Amygdala (tissue), 56 donors: ENCODE measurements at regions not wholly inside any gene's neighbourhood (a gene's known extent, or its start where the extent isn't known, plus 50 kb on each side); places are given as distances from the start of the nearest gene placed in this dataset.
"Not testable (repeated sequence)": the region's sequence is repeated elsewhere in the genome, so short reads cannot be mapped to it uniquely, and the experiment has no call there.

Source experiments
- DNase-seq, 56 donors: peaks; one replicate each; lab custom pipeline; 2025; lab: John Stamatoyannopoulos, UW

DNA sequence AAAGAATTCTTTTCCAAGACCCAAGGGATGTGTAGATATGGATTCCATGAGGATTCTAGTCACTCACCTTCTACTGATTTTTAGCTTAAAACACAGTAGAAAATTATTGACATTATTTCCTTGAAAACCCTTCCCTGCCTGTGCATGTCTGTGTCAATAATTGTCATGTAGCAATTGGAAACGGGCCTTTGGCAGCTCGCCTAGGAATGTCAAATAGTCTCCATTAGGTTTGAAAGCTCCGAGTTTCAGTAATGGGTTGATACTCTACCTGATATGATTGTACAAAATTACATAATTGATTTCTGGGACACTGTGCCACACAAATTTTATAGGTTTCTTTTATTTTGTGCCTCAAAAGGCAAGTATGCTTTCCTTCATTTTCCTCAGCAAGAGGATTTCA lies 515.2 kb upstream of the ARID1B start:
- DNase-seq: no peak

DNA sequence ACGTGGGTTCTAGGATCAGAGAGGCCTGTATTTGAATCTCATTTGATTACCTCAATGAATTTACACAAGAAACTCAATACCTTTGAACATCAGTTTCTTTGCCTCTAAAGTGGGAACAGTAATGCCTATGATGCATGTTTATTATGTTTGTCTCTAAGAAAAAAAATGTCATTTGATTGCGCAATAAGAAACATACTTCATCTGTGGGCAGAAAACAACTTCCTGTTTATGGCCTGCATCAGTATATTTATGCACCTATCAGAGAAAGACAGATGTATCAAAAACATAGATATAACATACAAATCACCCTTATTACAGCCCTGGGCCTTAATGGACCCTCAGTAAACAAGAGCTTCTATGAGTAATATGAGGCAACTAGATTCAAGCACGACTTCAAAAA lies 516.4 kb upstream of the ARID1B start:
- DNase-seq: no peak

DNA sequence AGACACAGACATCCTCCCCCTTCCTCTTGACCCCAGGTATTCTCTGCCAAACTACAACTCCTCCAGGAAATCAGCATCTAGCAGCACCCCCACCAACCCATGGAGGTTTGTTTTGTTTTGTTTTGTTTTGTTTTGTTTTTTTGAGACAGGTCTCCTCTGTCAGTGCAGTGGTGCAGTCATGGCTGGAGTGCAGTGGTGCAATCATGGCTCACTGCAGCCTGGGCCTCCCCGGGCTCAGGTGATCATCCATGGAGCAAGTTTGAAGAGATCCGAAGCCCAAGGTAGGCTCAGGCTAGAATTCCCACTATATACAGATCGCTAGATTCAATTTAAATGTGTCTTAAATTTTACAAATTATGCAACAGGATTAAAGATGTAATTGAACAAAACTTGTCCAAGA lies 518.2 kb upstream of the ARID1B start:
- DNase-seq: no peak

DNA sequence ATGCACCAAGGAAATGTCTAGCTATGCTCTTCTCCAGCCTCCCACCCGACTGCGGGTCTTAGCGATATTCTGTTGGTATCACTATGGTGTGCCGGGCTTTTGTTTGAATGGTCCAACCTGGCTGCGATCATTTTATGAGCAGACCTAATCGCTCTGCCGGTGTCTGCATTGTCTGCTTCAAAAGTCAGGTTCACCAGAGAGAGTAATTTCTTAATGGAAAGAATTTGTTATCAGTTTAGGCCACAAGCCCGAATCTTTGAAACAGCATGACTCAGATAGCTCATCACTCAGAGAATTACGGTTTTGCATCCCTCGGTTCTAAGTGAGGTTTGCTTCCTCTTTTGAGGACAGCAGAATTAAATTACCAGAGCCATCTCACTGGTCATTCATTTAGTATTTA lies 521.0 kb upstream of the ARID1B start:
- no peak for DNase-seq

DNA sequence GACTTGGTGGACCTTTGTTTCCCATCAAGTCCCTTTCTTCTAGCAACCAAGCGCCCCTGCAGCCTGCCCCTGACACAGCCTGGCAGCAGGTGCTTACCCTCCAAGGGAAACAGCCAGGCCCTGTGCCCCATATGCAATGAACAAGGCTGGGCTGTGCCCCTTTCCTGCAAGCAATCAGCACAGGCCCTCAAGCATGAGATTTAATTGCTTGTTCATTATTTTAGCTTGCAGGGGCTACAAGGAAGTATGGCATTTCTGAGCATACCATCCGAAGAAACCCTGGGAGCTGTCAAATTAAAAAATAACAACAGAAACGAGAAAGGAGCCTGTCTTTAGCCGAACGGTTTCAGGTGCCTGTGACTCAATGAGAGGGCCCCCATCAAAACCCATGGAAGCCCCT lies 522.9 kb upstream of the ARID1B start:
- no peak for DNase-seq

DNA sequence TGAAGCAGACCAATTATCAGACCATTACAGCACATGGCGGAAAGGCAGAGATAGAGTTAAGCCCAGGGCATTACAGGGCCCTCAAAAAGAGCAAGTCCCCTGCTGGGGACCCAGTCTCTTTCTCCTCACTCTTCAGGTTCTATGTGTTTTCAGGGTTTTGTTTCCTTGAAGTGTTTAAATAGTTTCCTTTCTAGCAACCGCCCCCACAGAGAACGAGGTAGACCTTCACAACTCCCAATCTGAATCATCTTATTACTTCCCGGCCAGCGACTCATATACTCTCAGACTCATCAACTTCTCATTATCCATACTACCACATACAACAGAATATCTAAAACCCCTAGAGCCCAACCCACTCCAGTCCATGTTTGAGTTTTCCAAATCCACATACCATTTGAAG lies 526.6 kb upstream of the ARID1B start:
- no peak for DNase-seq

DNA sequence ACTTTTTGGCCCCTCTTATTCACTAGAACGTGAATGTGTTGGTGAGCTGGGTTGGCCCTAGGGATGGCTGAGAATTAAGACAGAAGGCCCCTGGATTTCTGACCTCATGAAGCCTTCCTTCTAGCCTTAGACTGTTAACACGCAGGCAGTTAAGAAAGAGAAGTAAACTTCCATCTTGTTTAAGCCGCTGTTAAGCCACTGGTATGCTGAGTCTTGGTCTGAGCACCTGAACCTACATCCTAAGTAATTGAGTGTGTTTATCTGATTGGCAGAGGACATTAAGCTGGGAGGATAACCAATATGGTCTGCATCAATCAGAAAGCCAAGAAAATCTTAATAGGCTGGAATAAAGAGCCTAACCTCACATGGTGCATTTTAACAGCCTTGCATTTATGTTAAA lies 535.0 kb upstream of the ARID1B start:
- DNase-seq: no peak

DNA sequence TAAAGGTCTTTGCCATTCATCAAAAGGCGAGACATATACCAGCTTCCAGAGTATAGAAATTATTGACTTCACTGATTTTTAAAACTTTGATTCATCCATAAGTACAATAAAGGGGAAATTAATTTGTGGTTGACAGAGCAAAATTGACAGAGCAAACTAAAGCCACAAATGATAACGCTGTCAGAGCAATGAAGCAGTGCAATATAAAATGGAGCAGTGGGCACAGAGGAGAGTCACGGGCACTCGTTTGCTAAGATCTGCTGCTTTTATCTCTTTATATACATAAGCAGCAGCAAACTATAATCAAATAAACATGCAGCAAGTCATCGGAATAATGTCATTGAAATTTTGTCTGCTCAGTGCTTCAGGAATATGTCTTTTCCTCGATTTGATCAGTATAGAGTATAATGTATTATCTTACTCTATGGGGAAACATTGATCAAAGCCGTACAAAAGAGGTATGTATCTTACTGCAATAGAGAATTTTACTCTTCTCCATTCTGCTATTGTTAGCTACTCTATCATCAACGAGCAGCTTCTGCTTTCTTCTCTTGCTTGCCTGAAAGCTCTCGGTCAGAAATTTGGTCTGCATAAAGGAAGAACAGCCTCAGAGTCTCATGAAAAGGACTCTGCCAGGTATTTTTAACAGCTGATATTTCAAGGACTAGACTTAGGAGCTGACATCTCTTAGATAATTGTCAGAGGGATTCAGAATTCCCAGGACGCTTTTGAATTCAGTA lies 546.0 kb upstream of the ARID1B start:
- DNase-seq: no peak

DNA sequence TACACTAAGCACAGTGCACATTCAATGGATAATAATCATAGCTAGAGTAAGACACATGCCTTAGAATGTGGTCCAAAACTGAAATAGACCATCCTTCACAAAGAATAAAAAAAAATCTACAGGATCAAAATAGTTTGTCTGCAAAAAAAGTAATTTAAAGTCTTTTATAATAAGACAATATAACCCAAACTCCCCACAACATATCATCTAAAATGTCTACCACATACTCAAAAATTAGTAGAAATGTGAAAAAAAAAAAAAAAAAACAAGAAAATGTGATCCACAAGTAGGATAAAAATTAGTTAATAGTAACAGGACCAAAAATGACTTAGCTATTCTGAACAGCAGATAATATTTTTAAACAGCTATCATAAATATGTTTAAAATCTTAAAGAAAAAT lies 557.2 kb upstream of the ARID1B start:
- DNase-seq: no peak

DNA sequence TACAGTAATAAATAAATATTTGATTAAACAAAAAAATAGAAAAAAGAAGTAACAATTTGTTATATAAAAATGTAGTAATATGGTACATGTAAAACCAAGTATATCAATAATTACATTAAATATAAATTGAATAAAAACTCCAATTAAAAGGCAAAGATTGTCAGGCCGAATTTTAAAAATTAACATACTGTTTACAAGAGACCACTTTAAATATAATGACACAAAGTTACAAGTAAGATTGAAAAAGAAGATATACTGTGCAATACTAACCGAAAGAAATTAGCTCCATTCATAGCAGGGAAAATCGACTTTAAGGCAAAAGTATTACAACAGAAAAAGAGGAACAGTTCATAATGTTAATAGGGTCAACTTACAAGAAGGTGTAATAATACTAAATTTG lies 571.5 kb upstream of the ARID1B start:
- DNase-seq: no peak

DNA sequence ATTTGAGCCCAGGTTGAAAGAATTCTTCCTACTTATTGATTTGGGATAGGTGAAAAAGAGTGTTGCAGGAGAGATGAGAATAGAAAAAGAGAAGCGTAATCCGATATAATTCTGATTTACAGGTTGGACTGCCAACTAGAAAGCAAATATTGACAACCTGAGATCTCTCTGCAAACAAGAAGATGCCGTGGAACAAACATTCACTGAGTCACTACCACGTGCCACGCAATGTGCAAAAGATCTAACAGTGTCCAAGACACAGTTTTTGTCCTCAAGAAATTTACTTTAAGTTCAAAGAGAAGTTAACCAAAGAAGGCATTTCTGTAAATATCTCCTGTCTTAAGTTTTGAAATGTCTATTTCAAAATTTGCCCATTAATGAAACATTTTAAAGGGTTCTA lies 578.0 kb upstream of the ARID1B start:
- no peak for DNase-seq

DNA sequence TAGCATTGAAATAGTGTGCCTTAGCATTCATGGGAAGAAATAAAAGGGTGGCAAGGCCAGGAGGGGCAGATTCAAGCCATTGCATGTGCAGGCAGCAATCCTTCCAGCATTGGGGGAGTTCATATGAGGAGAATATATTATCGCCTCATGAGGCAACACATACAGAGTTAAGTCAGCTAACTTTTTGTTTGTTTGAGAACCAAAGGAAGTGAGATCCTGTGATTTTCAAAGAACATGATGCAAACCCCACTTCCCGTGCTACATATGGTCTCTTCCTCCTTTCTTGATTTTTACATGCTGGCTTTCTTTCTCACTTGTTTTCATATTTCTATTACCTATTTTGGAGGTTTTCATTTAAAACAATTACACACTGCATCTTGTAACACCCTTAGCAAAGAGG lies 579.7 kb upstream of the ARID1B start:
- no peak for DNase-seq

DNA sequence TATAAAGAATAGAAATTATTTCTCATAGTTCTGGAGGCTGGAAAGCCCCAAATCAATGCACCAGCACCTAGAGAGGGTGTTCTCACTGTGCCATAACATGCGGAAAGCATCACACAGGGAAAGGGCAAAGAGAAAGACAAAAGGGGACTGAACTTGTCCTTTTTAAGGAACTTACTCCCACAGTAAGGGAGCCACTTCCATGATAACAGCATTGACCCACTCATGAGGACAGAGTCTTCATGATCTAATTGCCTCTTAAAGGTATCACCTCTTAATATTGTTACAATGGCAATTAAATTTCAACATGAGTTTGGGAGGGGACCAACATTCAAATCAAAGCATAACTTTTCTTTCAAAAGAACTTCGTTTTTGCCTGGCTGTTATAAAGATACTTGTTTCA lies 582.2 kb upstream of the ARID1B start:
- DNase-seq: no peak

DNA sequence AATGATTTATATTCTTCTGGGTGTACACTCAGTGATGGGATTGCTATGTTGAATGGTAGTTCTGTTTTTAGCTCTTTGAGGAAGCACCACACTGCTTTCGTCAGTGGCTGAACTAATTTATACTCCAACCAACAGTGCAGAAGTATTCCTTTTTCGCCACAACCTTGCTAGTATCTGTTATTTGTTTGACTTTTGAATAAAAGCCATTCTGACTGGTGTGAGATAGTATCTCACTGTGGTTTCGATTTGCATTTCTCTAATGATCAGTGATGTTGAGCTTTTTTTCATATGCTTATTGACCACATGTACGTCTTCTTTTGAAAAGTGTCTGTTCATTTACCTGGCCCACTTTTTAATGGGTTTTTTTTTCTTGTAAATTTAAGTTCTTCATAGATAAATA lies 583.8 kb upstream of the ARID1B start:
- DNase-seq: no peak

DNA sequence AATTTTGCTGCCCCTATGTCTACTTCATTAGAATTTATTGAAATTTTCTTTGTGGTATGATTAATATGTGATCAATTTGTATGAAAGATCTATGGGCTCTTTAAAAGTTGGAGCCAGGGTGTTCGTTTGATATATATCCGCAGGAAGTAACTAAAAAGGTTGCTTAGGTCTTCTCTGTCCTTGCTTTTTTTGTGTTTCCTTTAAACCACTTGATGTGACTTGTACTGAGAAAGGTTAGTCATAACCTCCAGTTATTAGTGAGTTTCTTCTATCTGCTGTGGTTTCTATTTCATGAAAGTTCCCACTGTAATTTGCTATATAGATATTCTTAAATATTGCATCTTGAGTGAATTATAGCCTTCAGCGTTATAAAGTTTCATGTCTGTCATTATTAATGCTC lies 585.3 kb upstream of the ARID1B start:
- DNase-seq: no peak

DNA sequence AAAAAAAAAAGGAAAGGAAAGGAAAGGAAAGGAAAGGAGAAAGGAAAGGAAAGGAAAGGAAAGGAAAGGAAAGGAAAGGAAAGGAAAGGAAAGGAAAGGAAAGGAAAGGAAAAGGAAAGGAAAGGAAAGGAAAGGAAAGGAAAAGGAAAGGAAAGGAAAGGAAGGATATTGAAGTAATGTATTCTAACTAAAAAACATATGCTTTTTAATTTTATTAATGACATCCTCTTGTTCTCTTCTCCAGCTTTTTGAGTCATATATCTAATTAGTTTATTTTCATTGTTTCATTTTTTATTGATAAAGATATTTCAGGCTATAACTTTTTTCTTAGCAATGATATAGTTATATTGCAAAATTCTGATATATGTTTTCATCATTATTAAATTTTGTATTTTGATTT lies 585.8 kb upstream of the ARID1B start:
- not testable (repeated sequence) for DNase-seq

DNA sequence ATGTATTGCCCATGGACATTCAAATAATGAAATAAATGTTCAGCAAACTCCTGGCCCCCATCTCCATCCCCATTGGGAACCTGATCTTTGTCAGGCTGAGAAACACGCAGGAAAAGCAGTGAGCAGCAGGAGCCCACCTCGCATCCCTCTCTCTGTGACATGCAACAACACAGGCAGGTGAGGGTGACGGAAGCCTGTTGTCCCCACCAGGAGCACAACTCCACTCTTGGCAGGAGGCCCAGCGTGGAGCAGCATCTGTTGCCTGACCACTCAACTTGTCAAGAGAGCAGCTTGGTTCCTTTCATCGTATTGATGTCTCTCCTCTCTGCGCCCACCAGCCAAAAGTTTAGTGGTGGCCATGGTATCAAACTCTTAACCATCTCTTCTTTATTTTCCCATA lies 586.9 kb upstream of the ARID1B start:
- DNase-seq: no peak

DNA sequence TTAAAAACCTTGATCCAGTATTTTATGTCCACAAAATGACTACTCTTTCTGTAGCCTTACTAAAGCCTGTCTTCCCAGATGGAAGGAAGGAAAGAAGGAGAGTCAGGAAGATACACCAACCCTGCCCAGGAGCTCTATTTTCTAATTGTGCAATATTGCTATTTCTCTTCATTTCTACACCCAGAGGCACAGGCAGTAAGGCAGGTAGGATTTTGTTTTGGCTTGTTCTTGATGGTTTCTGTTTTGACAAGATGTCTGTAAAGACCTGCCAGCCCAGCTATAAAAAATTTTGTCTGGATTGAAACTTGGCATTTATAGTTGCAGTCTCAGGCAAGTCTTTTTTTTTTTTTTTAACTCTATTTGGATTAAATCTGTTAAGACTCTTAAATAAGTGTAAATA lies 587.5 kb upstream of the ARID1B start:
- no peak for DNase-seq

DNA sequence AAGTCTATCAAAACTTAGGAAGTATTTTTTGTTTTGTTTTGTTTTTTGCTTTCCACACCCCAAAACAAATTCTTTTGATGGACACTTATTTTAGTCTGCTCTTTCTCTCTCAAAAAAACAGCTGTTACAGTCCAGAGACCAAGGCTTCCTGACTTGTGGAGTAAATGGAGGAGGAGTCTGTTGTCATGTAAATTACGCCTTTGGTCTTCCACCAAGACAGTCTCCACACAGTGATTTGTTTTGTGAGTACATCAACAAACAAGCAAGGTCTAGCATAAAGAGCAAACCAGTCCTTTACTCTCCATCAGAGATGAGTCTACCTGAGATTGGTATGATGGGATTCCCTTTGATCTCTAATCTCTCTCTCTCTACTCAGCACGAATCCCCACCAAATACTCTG lies 588.0 kb upstream of the ARID1B start:
- no peak for DNase-seq

DNA sequence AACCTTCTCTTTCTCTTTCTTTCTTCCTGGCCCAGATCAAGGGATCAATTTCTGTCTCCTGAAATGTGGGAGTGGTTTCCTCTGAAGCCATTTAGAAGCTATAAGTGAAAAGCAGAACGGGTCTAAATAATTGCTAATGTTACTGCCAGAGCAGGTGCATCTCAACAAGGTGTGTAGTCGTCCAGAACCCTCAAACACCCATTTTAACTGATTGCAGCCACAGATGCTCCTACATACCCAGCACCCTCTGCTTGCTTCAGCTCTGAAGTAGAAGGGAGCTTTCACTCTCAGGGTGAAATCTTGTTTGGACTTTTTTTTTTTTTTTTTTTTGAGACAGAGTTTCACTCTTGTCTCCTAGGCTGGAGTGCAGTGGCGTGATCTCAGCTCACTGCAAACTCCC lies 592.1 kb upstream of the ARID1B start:
- no peak for DNase-seq

DNA sequence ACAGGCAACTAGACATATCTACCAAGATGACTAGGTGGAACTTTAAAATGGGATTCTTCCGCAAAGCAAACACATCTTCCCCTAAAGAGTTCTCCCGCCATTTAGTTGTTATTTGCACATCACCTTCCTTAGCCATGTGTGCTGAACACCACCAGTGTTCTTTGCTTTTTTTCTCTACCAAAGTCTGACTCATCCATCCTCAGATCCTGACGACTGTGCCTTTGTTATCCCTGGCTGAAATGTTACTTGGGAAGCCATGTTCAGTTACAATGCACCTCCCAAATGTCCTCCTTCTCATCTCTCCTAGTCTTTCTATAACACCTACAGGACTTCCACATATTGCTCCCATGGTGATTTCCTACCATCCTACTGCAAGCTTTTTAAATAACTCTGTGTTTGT lies 593.5 kb upstream of the ARID1B start:
- DNase-seq: no peak

DNA sequence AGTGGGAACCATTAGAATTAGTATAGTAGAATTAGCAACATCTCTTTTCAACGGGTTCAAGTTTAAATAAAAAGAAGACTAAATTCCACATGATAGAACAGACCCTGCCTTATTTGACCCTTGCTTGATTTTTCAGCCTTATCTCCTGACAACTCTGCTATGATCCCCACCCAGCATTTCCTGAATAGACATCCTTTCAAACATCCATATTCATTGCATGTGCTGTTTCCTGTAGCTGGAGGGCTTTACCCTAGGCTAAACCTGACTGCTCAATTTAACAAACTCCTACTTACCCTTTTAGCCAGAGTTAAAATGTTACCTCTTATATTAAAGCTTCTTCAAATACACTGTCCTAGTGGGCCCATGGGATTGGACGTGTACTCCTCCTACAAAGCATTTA lies 594.8 kb upstream of the ARID1B start:
- no peak for DNase-seq

DNA sequence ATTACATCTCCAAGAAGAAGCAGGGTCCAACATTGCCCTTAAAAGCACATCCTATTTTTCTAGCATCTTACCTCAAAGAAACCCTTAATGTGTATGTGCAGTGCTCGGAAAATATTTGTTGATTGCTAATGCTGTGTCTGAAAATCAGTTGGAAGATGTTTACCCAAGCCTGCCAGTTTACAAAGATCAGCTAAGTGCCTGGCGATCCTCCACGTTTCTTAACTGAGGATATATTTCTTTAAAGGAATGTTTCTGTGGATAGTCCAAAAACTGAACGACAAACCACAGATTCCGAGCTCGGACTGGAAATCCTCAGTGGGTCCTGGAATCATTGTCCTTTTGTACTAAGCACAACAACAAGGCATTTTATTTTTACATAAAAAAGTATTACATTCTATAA lies 595.7 kb upstream of the ARID1B start:
- no peak for DNase-seq
